OCI-LY3 (cell line): ENCODE measurements at regions not wholly inside any gene's neighbourhood (a gene's known extent, or its start where the extent isn't known, plus 50 kb on each side); places are given as distances from the start of the nearest gene placed in this dataset.

ENCODE experiments used
- H2AFZ ChIP-seq: fragments of 200-600, 300-600 bp; shearing (Covaris generic); 2 replicates; pipeline ENCODE4 v1.6.0; 2014; ENCODE audit warnings: antibody characterized with exemption, low read depth, low read length
- H3K27ac ChIP-seq: fragments of 200-600, 300-600 bp; sonication (generic); 2 replicates; pipeline ENCODE4 v1.5.1; 2014; ENCODE audit warnings: mild to moderate bottlenecking, low read length, moderate library complexity, mixed read lengths
- H3K27me3 ChIP-seq: fragments of 200-600, 300-600 bp; sonication (generic); 2 replicates; pipeline ENCODE4 v1.6.1; 2014; ENCODE audit warnings: low read depth, low read length, mixed read lengths
- H3K36me3 ChIP-seq: fragments of 200-600, 300-600 bp; sonication (generic); replicated peaks from 2 replicates; pipeline ENCODE3; 2014; ENCODE audit warnings: low read depth, low read length, mixed read lengths
- H3K4me1 ChIP-seq: fragments of 300-600, 200-600 bp; sonication (generic); 2 replicates; pipeline ENCODE4 v1.6.1; 2014; ENCODE audit warnings: low read length, mixed read lengths
- H3K4me2 ChIP-seq: fragments of 200-600, 300-600 bp; sonication (generic); 2 replicates; pipeline ENCODE4 v1.6.1; 2014; ENCODE audit warnings: low read length, mixed read lengths
- H3K4me3 ChIP-seq: fragments of 300-600, 200-600 bp; sonication (generic); 2 replicates; pipeline ENCODE4 v1.5.1; 2014; ENCODE audit warnings: antibody characterized with exemption, mild to moderate bottlenecking, low read length, moderate library complexity
- H3K79me2 ChIP-seq: fragments of 300-600, 200-600 bp; shearing (Covaris generic); 2 replicates; pipeline ENCODE4 v1.6.1; 2014; ENCODE audit warnings: mild to moderate bottlenecking, low read length, mixed read lengths
- H3K9ac ChIP-seq: fragments of 300-600, 200-600 bp; shearing (Covaris generic); 2 replicates; pipeline ENCODE4 v1.6.0; 2014; ENCODE audit warnings: mild to moderate bottlenecking, low read length, moderate library complexity
- H3K9me3 ChIP-seq: fragments of 200-600, 300-600 bp; shearing (Covaris generic); 2 replicates; pipeline ENCODE4 v1.6.1; 2014; ENCODE audit warnings: low read length, mixed read lengths; ENCODE audit not compliant: insufficient read depth
- H4K20me1 ChIP-seq: fragments of 200-600, 300-600 bp; sonication (generic); 2 replicates; pipeline ENCODE4 v1.6.1; 2016; ENCODE audit warnings: low read length, mixed read lengths; ENCODE audit not compliant: insufficient read depth
- EZH2phosphoT487 ChIP-seq: fragments of 200-600 bp; shearing (Covaris generic); IDR thresholded peaks from 2 replicates; pipeline ENCODE4 v1.6.1; 2018; ENCODE audit warnings: antibody characterized with exemption, mixed run types, low read depth
- TF ChIP-seq, protein P1 (sequence below): fragments of 200-600, 300-600 bp; sonication (generic); IDR thresholded peaks from 2 replicates; pipeline ENCODE4 v1.5.1; 2014; ENCODE audit warnings: antibody characterized with exemption, low read length, low read depth

DNA sequence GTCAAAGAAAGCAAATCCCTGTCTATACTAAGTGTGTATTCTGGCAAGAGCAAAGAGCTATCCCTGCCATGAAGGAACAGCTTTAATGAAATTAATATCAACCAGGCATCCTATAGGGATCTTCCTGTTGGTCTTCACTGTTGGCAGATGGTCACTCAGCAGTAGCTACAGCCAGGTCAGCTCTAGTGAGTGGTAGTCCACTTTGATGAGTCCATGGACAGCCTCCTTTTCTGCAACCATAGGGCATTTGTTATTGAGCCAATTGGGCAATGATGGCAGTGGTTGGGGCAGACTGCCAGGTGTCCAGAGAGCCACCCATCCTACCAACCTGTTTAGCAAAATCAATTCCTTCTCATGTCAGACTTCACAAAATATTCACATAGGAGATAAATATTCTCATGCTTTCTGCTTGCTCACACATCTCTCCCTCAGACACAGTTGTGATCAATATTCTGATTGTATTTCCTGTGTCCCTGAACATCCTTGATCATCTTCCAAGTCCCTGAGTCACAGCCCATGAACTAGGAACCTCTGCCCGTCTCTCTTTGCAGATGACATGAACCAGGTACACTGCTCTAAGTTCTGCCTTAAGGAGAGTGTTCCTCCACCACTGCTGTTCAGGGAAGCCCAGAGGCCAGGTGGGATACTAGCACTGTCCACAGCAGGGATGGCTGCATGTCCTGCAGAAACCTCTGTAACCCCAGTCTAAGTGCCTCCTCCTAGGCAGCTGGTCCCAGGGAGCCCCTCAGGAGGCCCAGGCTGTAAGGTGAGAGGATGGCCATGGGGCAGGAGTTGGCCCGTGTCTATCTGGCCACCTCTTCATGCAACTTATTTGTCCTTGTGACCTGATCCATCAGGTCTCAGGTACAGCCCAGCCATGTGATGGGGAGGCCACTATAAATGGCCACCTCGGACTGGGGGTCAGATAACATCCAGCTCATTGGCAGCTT lies 74.2 kb upstream of the IGLL5 start:
- H3K36me3 ChIP-seq, result no peaks in the 10 kb centered on the region
- H3K27me3 ChIP-seq, result no peaks in the 10 kb centered on the region
- H3K79me2 ChIP-seq, result no peaks in the 10 kb centered on the region
- no peak overlapping the region for H3K9ac ChIP-seq
- no peak overlapping the region for H3K4me2 ChIP-seq
- no peak for TF ChIP-seq EZH2phosphoT487
- TF ChIP-seq, protein P1, sequence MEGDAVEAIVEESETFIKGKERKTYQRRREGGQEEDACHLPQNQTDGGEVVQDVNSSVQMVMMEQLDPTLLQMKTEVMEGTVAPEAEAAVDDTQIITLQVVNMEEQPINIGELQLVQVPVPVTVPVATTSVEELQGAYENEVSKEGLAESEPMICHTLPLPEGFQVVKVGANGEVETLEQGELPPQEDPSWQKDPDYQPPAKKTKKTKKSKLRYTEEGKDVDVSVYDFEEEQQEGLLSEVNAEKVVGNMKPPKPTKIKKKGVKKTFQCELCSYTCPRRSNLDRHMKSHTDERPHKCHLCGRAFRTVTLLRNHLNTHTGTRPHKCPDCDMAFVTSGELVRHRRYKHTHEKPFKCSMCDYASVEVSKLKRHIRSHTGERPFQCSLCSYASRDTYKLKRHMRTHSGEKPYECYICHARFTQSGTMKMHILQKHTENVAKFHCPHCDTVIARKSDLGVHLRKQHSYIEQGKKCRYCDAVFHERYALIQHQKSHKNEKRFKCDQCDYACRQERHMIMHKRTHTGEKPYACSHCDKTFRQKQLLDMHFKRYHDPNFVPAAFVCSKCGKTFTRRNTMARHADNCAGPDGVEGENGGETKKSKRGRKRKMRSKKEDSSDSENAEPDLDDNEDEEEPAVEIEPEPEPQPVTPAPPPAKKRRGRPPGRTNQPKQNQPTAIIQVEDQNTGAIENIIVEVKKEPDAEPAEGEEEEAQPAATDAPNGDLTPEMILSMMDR, result no peak
- no peak overlapping the region for H3K27ac ChIP-seq
- no peaks in the 10 kb centered on the region for H3K9me3 ChIP-seq
- no peaks in the 10 kb centered on the region for H3K4me1 ChIP-seq
- no peak overlapping the region for H2AFZ ChIP-seq
- no peak overlapping the region for H3K4me3 ChIP-seq
- no peaks in the 10 kb centered on the region for H4K20me1 ChIP-seq

DNA sequence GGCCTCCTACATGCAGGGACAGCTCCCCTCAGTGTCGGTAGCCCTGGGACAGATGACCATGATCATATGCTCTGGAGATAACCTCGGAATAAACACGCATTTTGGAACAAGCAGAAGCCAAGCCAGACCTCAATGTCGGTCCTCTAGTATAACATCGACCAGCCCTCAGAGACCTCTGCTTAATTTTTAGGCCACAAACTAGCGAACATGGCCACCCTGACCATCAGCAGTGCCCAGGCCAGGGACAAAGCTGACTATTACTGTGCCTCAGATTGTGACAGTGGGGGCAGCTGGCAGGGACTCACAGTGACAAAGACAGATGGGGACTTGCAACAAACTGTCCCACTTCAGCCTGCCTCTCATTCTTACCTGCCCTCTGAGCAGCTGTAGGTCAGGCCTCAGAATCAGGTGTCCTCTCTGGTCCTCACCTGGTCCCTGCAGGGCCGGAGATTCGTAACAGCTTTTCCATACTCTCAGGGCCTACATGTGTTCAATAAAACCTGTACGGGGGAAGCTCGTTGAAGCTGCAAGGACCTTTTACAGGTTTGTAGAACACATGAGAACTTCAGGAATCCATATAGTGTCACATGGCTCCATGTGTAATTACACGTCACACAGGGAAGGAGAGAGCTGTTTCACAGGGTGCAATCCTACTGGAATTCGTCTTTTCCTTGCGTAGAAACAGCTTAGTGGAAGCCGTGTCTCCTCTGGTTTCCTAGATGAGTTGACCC lies 72.8 kb upstream of the IGLL5 start:
- no peak overlapping the region for H3K9ac ChIP-seq
- no peaks in the 10 kb centered on the region for H3K9me3 ChIP-seq
- no peak for TF ChIP-seq EZH2phosphoT487
- TF ChIP-seq, protein P1, result no peak
- H3K4me1 ChIP-seq, result no peaks in the 10 kb centered on the region
- no peak overlapping the region for H3K4me3 ChIP-seq
- no peak overlapping the region for H3K27ac ChIP-seq
- no peaks in the 10 kb centered on the region for H3K36me3 ChIP-seq
- H3K27me3 ChIP-seq, result no peaks in the 10 kb centered on the region
- no peak overlapping the region for H2AFZ ChIP-seq
- H3K4me2 ChIP-seq, result no peak overlapping the region
- H4K20me1 ChIP-seq, result no peaks in the 10 kb centered on the region
- no peaks in the 10 kb centered on the region for H3K79me2 ChIP-seq

GRCh38 chr22:22815397-22816170 lies 72.0 kb upstream of the IGLL5 start:
- Histone ChIP-seq H2AFZ (no peak overlapping the region), H3K9ac (no peak overlapping the region), H3K4me1 (no peaks in the 10 kb centered on the region), H3K4me2 (no peak overlapping the region), H4K20me1 (no peaks in the 10 kb centered on the region), H3K36me3 (no peaks in the 10 kb centered on the region), H3K9me3 (no peaks in the 10 kb centered on the region), H3K4me3 (no peak overlapping the region), H3K79me2 (no peaks in the 10 kb centered on the region), H3K27me3 (no peaks in the 10 kb centered on the region), H3K27ac (no peak overlapping the region)
- TF ChIP-seq, protein P1, result no peak
- no peak for TF ChIP-seq EZH2phosphoT487

DNA sequence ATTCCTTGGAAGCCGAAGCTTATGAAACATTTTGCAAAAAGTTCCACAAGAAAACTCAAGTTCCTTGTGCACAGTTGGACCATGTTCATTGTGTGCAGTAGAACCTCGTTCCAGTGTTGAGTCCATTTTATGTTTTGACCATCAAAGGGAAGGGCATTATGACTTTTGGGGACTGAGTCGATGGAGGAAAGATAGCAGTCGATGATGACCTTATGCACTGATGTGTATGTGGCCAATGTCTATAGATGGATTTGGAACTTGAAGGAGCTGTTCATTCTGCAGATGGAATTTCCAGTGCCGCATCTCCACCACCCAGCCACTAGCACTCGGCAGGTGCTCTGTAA lies 71.5 kb upstream of the IGLL5 start:
- H3K4me2 ChIP-seq, result no peak overlapping the region
- H4K20me1 ChIP-seq, result no peaks in the 10 kb centered on the region
- no peaks in the 10 kb centered on the region for H3K36me3 ChIP-seq
- no peak overlapping the region for H3K27ac ChIP-seq
- H3K9ac ChIP-seq, result no peak overlapping the region
- H3K79me2 ChIP-seq, result no peaks in the 10 kb centered on the region
- TF ChIP-seq EZH2phosphoT487, result no peak
- TF ChIP-seq, protein P1, result no peak
- no peaks in the 10 kb centered on the region for H3K4me1 ChIP-seq
- no peak overlapping the region for H3K4me3 ChIP-seq
- no peaks in the 10 kb centered on the region for H3K27me3 ChIP-seq
- H2AFZ ChIP-seq, result no peak overlapping the region
- H3K9me3 ChIP-seq, result no peaks in the 10 kb centered on the region
